ENCODE measurements at regions not wholly inside any gene's neighbourhood (a gene's known extent, or its start where the extent isn't known, plus 50 kb on each side); places are given as distances from the start of the nearest gene placed in this dataset.

GRCh38 chr12:11555195-11555594 lies 94.3 kb upstream of the ETV6 start:
- TF ChIP-seq POLR2A (IDR thresholded peaks at IDR 0.05; ENCODE audit: low read depth, low read length) (no peak), TAF1 (IDR thresholded peaks at IDR 0.05; ENCODE audit: low read depth, low read length) (no peak), POLR2AphosphoS5 (IDR thresholded peaks at IDR 0.05; ENCODE audit: low read depth, low read length) (no peak), PAX5 (IDR thresholded peaks at IDR 0.05; ENCODE audit: insufficient read depth, low read length, severe bottlenecking) (no peak), POU2F2 (IDR thresholded peaks at IDR 0.05; ENCODE audit: low read depth, low read length) (no peak)
